NCI-H446 (cell line): ENCODE measurements at regions not wholly inside any gene's neighbourhood (a gene's known extent, or its start where the extent isn't known, plus 50 kb on each side); places are given as distances from the start of the nearest gene placed in this dataset.
"Not testable (repeated sequence)": the region's sequence is repeated elsewhere in the genome, so short reads cannot be mapped to it uniquely, and the experiment has no call there.

ENCODE experiments used
- DNase-seq, 2 experiments: peaks; one replicate each; lab custom pipeline; 2025; lab: John Stamatoyannopoulos, UW

DNA sequence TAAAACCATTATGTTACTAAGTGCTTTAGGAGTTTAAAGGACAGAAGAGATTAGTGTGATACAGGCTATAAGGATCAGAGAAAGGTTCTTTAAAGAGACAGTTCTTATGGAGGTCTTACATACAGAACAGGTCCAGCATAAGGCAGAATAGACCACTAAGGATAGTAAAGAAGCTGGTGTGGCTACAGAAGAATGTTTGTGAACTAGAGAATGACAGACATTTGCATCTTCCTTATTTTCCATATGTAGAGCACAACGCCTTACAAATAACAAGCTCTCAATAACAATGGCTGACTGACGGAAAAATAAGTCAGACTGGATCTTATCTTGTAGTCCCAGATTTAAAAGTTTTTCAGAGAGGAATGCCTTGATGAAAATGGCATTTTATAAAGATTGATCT lies 95.6 kb upstream of the NOTCH2NLA start:
- DNase-seq, result not testable (repeated sequence)

DNA sequence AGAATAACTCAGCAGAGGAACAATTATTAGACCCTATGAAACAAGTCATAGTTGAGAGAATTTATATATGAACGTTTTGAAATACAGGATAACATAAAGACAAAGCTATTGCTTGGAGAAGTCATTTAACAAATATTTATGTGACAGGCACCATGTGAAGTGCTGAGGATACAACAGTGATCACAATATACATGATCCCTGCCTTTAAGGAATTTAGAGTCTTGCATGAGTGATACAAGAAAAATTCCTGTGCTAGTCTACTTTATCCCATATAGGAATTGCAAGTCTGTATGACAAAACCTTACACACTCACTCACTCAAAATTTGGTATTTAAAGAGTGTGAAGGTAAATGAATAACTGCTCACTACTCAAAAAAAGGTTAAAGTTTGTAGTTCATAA lies 94.5 kb upstream of the NOTCH2NLA start:
- DNase-seq, result not testable (repeated sequence)

- DNase-seq, result not testable (repeated sequence)
Observed at GRCh38 chr1:146322893-146323292, 94.1 kb upstream of the NOTCH2NLA start.

DNA sequence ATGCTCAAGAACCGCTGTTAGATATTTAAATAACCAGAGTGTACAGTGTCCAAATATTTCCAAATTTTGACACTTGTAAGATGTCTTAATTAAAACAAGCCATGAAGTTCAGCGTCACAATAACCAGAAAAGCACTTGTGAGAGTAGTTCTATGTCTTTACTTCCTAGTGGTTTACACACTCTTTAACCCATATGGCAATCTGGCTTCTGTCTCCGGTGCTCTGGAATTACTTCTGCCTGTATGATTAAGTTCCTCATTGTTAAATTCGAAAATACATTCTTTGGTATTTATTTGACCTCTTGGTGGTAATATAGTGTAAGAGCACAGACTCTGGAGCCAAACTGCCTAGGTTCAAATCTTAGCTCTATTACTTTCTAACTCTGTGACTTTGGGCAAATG lies 89.9 kb upstream of the NOTCH2NLA start:
- DNase-seq, result not testable (repeated sequence)

- not testable (repeated sequence) for DNase-seq
Observed at GRCh38 chr1:146317785-146318184, 89.0 kb upstream of the NOTCH2NLA start.

GRCh38 chr1:146314449-146315246 lies 85.8 kb upstream of the NOTCH2NLA start:
- DNase-seq, result not testable (repeated sequence)

GRCh38 chr1:146310579-146310978 lies 81.8 kb upstream of the NOTCH2NLA start:
- DNase-seq, result not testable (repeated sequence)

DNA sequence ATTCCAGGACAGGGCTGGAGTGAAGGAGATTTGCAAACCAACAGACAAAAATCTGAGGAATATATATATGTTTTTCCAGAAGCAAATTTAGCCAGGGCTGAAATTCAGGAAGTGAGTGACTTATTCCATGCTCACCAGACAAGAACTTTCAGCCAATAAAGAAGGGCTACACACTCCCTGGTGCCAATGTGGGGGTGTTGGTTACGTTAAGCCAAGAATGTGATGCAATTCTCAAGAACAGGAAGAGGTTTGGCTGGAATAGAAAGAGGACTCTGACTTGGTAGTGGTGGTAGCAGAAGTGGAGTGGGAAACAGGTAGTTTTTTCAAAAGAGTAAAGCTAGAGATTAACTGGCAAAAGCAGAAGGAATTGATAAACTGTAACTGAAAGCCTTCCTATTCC lies 80.6 kb upstream of the NOTCH2NLA start:
- DNase-seq, result not testable (repeated sequence)

GRCh38 chr1:146308892-146309291 lies 80.1 kb upstream of the NOTCH2NLA start:
- DNase-seq, result not testable (repeated sequence)

DNA sequence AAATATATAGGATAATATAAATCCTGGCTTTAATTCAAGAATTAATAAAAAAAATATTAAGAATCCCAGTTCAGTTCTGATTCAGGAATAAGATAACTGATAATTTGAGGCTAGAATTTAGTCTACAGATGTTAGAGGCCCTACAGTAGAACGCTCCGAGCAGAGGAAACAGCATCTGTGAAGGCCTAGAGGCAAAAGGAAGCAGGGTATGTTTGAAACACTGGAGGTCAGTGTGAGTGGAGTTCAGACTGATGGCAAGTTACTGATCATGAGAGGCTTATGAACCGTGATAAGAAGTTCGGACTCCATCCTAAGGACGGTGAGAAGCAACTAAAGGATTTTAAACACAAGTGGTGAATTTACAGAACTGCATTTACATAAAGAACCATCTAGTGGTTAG lies 79.3 kb upstream of the NOTCH2NLA start:
- not testable (repeated sequence) for DNase-seq

GRCh38 chr1:146307632-146308031 lies 78.8 kb upstream of the NOTCH2NLA start:
- DNase-seq, result not testable (repeated sequence)

DNA sequence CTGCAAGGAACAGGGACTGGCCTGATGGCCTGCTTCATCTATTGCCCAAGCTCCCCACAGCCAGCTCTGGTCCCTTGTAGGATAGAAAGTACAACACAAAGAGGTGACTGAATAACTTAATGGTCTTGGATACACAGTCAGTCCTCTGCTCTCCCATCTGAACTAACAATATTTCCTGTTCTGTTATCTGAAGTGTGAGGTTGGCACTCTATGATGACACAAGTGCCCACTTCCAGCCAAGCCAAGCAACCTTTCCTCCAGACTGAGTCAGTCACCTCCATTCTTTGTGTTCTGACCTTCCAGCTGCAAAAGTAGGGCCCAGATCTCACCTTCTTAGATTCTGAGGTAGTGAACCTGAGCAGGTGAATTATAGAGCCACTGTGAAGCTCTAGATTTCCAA lies 77.8 kb upstream of the NOTCH2NLA start:
- not testable (repeated sequence) for DNase-seq

DNA sequence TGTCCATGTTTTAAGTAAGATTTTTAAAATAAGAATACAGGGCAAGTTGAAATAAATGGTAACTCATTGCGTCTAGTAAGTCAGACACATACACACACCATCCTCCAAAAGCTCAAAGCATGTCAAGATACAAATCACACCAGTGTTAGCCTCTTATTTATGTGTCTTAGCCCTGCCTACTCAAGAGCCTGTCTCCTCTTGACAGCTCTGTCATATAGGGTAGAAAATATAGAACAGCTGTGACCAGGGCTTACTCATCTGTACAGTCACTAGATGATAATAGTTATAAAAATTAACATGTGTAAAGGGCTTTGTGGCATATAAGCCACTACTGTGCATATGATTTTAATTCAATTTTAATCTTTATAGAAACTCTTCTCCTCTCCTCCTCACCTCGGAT lies 76.6 kb upstream of the NOTCH2NLA start:
- DNase-seq, result not testable (repeated sequence)

DNA sequence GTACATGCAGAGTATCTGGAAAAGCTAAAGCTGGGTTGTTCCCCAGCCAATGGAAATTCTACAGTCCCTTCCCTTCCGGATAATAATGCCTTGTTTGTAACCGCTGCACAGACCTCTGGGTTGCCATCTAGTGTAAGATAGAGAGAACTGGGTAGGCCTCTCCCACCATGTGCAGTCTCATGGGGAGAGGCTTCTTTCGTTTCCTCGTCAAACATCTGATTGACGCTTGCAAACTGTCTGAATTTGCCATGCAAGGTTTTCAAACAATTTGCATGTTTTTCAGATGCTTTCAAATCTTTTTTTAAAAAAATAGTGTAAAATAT lies 69.7 kb upstream of the NOTCH2NLA start:
- DNase-seq, result not testable (repeated sequence)

DNA sequence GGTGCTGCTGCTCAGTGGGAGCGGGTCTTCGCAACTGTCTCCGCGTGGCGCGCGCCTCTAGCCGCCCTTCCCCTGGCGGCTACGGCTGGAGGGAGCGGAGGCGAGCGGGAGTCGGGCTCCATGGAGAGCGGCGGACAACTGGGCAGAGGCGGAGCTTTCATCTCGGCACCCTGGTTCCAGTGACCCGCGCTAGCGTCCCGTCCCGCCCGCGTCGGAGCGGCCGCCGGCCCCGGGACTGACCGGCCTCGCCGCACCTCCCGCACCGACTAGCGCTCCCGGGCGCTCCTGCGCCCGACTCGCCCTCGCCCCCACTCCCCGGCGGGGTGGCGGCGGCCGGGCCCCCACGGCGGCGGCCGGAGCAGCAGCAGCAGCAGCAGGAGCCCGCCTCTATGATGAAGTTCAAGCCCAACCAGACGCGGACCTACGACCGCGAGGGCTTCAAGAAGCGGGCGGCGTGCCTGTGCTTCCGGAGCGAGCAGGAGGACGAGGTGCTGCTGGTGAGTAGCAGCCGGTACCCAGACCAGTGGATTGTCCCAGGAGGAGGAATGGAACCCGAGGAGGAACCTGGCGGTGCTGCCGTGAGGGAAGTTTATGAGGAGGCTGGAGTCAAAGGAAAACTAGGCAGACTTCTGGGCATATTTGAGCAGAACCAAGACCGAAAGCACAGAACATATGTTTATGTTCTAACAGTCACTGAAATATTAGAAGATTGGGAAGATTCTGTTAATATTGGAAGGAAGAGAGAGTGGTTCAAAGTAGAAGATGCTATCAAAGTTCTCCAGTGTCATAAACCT lies 69.2 kb upstream of the NOTCH2NLA start:
- DNase-seq, result not testable (repeated sequence)

DNA sequence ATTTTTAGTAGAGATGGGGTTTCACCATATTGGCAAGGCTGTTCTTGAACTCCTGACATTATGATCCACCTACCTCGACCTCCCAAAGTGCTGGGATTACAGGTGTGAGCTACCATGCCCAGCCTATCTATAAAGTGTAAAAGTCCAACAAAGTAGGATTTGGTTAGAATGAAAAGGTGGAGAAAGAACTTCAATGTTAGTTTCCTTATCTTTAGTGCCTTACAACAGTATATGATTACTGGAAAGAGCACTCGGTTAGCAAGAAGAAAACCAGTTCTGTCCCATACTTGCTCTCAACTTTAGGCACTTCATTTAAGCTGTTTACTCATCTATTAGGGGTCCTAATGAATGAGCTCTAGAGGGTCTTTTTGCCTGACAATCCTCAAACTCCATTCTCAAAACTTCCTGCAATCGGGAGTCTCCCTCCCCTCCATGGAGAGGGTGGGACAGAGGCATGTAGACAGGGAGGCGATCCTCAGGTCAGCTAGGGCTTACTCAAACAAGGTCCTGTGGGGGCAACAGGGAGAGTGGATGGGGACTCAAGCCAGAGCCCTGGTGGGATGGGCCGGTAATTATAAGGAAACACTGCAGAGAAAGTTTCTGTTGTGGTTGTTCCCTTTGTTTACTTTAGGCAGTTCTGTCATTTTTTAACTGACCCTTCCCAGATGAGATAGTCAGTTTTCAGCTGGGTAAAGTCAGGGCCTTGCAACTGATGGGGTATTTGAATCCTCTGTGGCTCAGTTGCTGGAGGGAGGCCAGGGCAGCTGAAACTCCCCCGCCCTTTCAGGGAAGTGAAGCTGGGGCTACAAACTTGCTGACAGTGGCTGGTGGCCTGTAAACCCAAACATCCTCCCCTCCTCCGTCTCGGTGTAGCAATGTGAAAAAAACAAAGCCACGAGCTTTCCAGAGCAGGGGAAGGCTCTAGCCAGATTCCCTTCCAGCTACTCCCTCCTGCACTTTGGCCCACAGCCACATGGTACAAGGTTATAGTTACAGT lies 64.4 kb upstream of the NOTCH2NLA start:
- not testable (repeated sequence) for DNase-seq

DNA sequence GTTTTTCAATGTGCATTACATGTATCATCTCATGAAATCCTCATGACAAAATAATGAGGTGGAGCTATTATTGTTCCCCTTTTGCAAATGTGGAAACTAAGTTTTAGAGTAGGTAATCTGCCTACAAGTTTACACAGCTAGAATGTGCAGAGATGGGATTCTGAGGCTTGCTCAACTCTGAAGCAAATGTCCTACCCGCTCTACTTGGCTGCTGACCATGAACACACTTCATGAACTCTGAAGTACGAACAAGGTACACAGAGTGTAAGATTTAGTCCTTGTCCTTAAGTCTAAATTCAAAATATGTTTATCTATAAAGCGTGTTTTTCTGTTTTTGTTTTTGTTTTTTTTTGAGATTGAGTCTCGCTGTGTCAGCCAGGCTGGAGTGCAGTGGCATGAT lies 63.6 kb upstream of the NOTCH2NLA start:
- DNase-seq, result not testable (repeated sequence)

GRCh38 chr1:146287881-146288280 lies 59.1 kb upstream of the NOTCH2NLA start:
- DNase-seq, result not testable (repeated sequence)

GRCh38 chr1:146284760-146285159 lies 55.9 kb upstream of the NOTCH2NLA start:
- DNase-seq, result not testable (repeated sequence)

- not testable (repeated sequence) for DNase-seq
Observed at GRCh38 chr1:146283527-146283880, 54.7 kb upstream of the NOTCH2NLA start.

DNA sequence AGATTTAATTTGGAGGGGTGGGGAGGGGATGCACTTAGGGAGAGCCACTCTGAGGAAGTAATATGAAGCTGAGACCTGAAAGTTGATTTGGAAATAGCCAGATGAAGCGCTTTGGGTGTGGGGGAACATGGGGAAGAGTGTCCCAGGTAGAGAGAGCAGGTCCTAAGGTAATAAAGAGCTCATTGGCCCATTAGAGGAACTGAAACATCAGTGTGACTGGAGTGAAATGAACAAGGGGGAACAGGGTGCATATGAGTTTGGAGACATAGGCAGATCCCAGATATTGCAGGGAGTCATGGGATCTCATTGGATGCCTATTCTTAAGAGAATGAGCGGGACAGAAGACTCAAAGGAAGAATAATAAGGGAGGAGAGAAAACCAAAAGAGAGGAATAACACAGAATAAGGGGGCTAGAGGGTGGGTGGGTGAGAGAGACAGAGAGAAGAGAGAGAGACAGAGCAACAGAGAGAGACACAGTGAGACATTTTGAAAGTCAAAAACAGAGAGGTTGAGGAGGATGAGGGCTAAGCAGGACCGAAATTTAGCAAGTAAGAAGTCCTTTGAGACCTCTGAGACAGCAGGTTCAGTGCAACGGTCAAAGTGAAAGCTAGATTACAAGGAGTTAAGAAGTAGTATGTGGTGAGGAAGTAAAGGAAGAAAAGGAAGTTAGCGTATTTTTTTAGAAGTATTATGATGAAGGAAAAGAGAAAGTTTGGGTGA lies 54.1 kb upstream of the NOTCH2NLA start:
- DNase-seq, result not testable (repeated sequence)
